ENCODE measurements at regions not wholly inside any gene's neighbourhood (a gene's known extent, or its start where the extent isn't known, plus 50 kb on each side); places are given as distances from the start of the nearest gene placed in this dataset.

GRCh38 chr5:143571642-143572624 is 168.4 kb upstream of the NR3C1 start:
- DNase-seq (no peak), ATAC-seq (no peak)
- TF ChIP-seq POLR2A (IDR thresholded peaks at IDR 0.05) (no peak), CTCF (IDR thresholded peaks at IDR 0.05) (no peak)
- 91 to 95% (median 94%) methylated on average over 9 of the region's 9 CpGs for WGBS, 4 donors
- Histone ChIP-seq H3K4me3 (no peak overlapping the region), H3K4me1 (peaks cover 0 to 20% (median 10%) of the 10 kb centered on the region in 12 donors), H3K36me3 (no peaks in the 10 kb centered on the region), H3K27ac (no peak overlapping the region), H3K27me3 (no peaks in the 10 kb centered on the region), H3K9me3 (no peaks in the 10 kb centered on the region)
- intact Hi-C loops (cut with DNase I) = no loop called here

- Histone ChIP-seq H3K4me3 (no peak overlapping the region), H3K4me1 (peaks cover 0 to 22% (median 10%) of the 10 kb centered on the region in 12 donors), H3K27ac (no peak overlapping the region), H3K9me3 (no peaks in the 10 kb centered on the region), H3K27me3 (no peaks in the 10 kb centered on the region), H3K36me3 (no peaks in the 10 kb centered on the region)
- DNase-seq (no peak), ATAC-seq (no peak)
- TF ChIP-seq POLR2A (IDR thresholded peaks at IDR 0.05) (no peak), CTCF (IDR thresholded peaks at IDR 0.05) (no peak)
- intact Hi-C loops (cut with DNase I) = no loop called here
- 91 to 95% (median 94%) methylated on average over 4 of the region's 4 CpGs for WGBS, 4 donors
These were observed 167.5 kb upstream of the NR3C1 start for GRCh38 chr5:143570989-143571388.

- TF ChIP-seq POLR2A (IDR thresholded peaks at IDR 0.05) (no peak), CTCF (IDR thresholded peaks at IDR 0.05) (no peak)
- H3K27me3 ChIP-seq = no peaks in the 10 kb centered on the region
- WGBS, 4 donors = 98 to 100% (median 98%) methylated on average over 5 of the region's 5 CpGs
- no peak overlapping the region for H3K27ac ChIP-seq
- ATAC-seq (no peak), DNase-seq (no peak)
- intact Hi-C loops (cut with DNase I) = no loop called here
- H3K4me3 ChIP-seq = no peak overlapping the region
- H3K9me3 ChIP-seq = no peaks in the 10 kb centered on the region
- H3K36me3 ChIP-seq = no peaks in the 10 kb centered on the region
- peaks cover 0 to 22% (median 10%) of the 10 kb centered on the region in 12 donors for H3K4me1 ChIP-seq
These were observed 166.5 kb upstream of the NR3C1 start for GRCh38 chr5:143569722-143570567.

GRCh38 chr5:143569213-143569701 is 165.8 kb upstream of the NR3C1 start:
- DNase-seq = no peak
- H3K27ac ChIP-seq = no peak overlapping the region
- H3K4me1 ChIP-seq = peaks cover 0 to 23% (median 9%) of the 10 kb centered on the region in 12 donors
- H3K36me3 ChIP-seq = no peaks in the 10 kb centered on the region
- 76 to 82% (median 79%) methylated on average over 3 to 4 of the region's 4 CpGs for WGBS, 4 donors
- no peak overlapping the region for H3K4me3 ChIP-seq
- H3K27me3 ChIP-seq = no peaks in the 10 kb centered on the region
- no peaks in the 10 kb centered on the region for H3K9me3 ChIP-seq
- intact Hi-C loops (cut with DNase I) = no loop called here
- no peak for ATAC-seq
- TF ChIP-seq POLR2A (IDR thresholded peaks at IDR 0.05) (no peak), CTCF (IDR thresholded peaks at IDR 0.05) (no peak)

Data from heart left ventricle (tissue), 16 donors.